ENCODE measurements at regions not wholly inside any gene's neighbourhood (a gene's known extent, or its start where the extent isn't known, plus 50 kb on each side); places are given as distances from the start of the nearest gene placed in this dataset.

- TF ChIP-seq RERE (CRISPR knock-in tag; IDR thresholded peaks at IDR 0.05; ENCODE audit: borderline replicate concordance): no peak
- no peak for TF ChIP-seq HDAC8 (tag; IDR thresholded peaks at IDR 0.05)
- no peak for TF ChIP-seq TCF3 (CRISPR knock-in tag; IDR thresholded peaks at IDR 0.05)
- TF ChIP-seq GATAD2A (IDR thresholded peaks at IDR 0.05): no peak
- TF ChIP-seq CTBP1 (IDR thresholded peaks at IDR 0.05; ENCODE audit: borderline replicate concordance): no peak
Observed at GRCh38 chr5:63831381-63831780, 130.9 kb downstream of the HTR1A start (continued).

- Histone ChIP-seq H3K4me1 (replicated peaks in 1 of 2; ENCODE audit: control insufficient read depth in 2 of 2, insufficient read depth in 2 of 2, low read length in 2 of 2) (no peaks in the 10 kb centered on the region), H2AFZ (ENCODE audit: low read depth, low read length) (no peak overlapping the region), H4K20me1 (replicated peaks; ENCODE audit: control insufficient read depth, insufficient read depth, low read length) (no peaks in the 10 kb centered on the region), H3K27me3 (ENCODE audit: control insufficient read depth in 2 of 2, insufficient read depth in 2 of 2, low read length in 2 of 2) (no peaks in the 10 kb centered on the region), H3K4me2 (ENCODE audit: insufficient read depth, low read length) (no peak overlapping the region), H3K9me3 (replicated peaks; ENCODE audit: control insufficient read depth, insufficient read depth, low read depth, low read length) (no peaks in the 10 kb centered on the region), H3K27ac (ENCODE audit: extremely low read depth, low read depth, low read length) (no peak overlapping the region), H3K79me2 (ENCODE audit: control insufficient read depth, insufficient read depth, low read length) (no peaks in the 10 kb centered on the region), H3K4me3 (no peak overlapping the region), H3K9ac (ENCODE audit: insufficient read depth in 1 of 2, low read depth in 2 of 2, low read length in 2 of 2) (no peak overlapping the region), H3K9me1 (ENCODE audit: control insufficient read depth, insufficient read depth, low read length) (no peaks in the 10 kb centered on the region), H3K36me3 (ENCODE audit: control insufficient read depth, insufficient read depth, low read length) (no peaks in the 10 kb centered on the region)
- no peak for ATAC-seq
- DNase-seq (ENCODE audit: extremely low read depth in 1 of 4, low spot score in 3 of 4): no peak
- in situ Hi-C loops (cut with MboI): no loop called here
- WGBS (ENCODE audit: insufficient coverage, low coverage, missing lambda C conversion rate): 0% methylated on average over 1 of the region's 1 CpG
- intact Hi-C loops (cut with micrococcal nuclease): no loop called here
- ChIA-PET POLR2A (no interaction called here), CTCF (ENCODE audit: low intra/inter-chr PET ratio) (no interaction called here)
- no peak for FAIRE-seq
- no TSS peak for BruUV-seq (replicated peaks)
- no peak for TF ChIP-seq HDAC2 (IDR thresholded peaks at IDR 0.05)
- no peak for TF ChIP-seq ETV6 (IDR thresholded peaks at IDR 0.05; ENCODE audit: borderline replicate concordance in 1 of 2, low read depth in 2 of 2, low read length in 1 of 2)
- TF ChIP-seq ETV6 (CRISPR knock-in tag; IDR thresholded peaks at IDR 0.05; ENCODE audit: borderline replicate concordance): no peak
Observed at GRCh38 chr5:63825984-63826383, 136.3 kb downstream of the HTR1A start.

Measured in K562 (cell line).